ENCODE measurements at regions not wholly inside any gene's neighbourhood (a gene's known extent, or its start where the extent isn't known, plus 50 kb on each side); places are given as distances from the start of the nearest gene placed in this dataset.

DNA sequence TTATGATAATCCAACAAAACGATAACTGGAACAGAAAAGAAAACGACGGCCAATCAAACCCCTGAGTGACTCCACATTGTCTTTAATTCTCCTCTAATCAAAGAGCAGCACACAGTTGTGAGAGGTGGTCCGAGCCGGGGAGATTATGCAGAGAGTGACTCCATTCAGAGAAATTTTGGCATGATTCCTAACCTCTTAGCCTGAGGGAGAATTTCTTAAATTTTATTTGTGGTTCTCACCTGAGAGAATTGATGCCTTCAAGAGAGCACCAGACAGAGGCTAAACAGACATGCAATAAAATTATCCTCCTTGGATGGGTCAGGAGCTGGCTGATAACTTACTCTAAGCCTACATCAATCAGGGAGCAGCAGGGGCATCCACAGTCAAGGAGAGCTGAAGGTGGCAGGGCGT lies 310.0 kb upstream of the KLF12 start:
- no peak for DNase-seq (ENCODE audit: low read depth in 2 of 3, low spot score in 2 of 3)

DNA sequence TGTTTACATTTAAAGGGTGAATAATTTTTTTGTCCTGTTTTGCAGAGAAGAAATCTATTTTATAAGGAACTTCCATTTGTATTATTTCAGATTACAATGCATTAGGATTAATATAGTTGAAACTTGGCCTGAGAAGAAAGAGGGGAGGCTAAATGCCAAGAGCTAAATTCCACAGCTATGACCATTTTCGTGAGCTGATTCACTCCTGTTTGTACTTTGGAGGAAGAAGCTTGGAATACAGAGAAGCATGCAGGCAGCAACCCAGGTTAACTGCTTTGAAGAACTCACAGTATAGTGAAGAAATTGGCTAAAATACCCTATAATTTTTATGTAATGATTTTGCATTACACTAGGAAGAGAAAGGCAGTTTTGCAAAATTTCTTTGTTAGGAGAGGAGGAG lies 309.4 kb upstream of the KLF12 start:
- no peak for DNase-seq (ENCODE audit: low read depth in 2 of 3, low spot score in 2 of 3)

DNA sequence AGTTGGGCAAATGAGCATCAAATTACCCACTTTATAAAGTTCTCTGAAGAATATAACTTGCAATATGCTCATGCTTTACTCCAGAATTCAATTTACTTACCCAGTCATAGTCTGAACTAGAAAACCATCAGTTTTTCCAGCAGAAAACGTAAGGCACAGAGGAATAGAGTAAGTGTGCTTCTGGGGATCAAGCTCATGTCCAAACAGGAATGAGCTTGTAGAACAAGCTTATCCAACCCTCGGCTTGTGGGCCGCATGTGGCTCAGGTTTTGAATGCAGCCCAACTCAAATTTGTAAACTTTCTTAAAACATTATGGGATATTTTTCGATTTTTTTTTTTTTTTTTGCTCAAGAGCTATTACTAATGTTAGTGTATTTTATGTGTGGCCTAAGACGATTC lies 308.5 kb upstream of the KLF12 start:
- no peak for DNase-seq (ENCODE audit: low read depth in 2 of 3, low spot score in 2 of 3)

DNA sequence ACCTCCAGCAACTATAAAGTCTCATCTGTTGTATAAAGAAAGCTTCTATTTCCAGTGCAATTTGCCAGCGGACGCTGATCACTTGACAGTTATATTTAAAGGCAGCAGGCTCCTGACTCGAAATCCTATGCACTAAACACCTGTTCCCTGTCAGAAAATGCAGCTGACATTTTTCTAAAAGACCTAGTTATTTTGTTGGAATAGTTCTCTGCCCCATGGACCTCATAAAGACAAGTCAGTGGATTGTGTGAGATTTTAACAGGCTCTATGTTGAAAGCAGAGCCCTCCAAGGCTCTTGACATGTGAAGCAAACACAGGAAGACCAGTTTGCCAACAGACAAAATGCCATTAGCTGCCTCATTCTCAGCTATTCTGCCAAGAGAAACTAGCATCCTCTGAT lies 304.7 kb upstream of the KLF12 start:
- no peak for DNase-seq (ENCODE audit: low read depth in 2 of 3, low spot score in 2 of 3)

DNA sequence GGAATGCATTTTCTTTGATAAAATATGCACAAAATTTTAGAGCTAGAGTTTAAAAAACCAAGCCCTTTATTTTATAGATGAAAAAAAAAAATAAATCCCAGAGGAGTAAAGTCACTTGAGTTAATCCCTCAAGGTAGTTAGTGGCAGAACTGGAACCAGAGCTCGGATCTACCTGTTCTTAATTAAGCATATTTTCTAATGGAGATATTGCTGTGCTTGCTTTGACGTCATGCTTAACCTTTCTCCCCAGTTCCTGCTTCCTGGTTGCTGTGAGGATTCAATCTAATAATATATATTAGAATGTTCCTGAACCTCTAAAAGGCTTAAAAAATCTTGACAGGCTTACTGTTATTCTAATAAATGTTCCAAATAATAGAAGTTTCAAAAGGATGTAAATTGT lies 300.6 kb upstream of the KLF12 start:
- no peak for DNase-seq (ENCODE audit: low read depth in 2 of 3, low spot score in 2 of 3)

DNA sequence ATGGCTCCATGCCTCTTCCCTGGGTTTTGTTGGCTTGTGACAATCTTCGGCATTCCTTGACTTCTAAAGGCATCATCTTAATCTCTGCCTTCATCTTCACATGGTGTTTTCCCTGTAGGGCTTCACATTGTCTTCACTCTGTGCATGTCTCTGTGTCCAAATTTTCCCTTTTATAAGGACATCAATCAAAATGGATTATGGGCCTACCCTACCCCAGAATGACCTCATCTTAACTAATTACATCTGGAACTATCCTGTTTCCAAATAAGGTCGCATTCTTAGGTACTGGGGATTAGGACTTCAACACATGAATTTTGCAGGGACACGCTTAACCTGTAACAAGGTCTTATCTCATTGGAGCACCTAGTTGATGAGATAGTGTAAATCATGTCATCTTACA lies 290.3 kb upstream of the KLF12 start:
- DNase-seq (ENCODE audit: low read depth in 2 of 3, low spot score in 2 of 3), result no peak

DNA sequence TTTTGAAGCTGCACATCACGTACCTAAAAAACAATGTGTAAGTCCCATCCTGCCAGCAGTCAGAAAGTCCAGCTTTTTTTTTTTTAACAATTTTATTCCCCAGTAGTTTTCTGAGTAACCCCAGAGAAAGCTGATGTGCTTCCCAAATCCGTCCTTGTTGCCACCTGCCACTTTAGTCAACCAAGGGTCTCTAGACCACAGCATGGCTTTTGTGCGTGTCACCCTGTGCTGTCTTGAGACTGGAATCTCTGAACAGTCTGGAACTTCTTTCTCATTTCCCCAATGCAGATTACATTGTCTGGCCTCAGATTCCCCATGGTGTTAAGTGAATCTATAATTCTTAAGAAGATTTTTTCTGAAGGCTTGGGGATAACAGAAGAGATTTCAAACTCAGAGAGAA lies 289.2 kb upstream of the KLF12 start:
- DNase-seq (ENCODE audit: low read depth in 2 of 3, low spot score in 2 of 3), result no peak

DNA sequence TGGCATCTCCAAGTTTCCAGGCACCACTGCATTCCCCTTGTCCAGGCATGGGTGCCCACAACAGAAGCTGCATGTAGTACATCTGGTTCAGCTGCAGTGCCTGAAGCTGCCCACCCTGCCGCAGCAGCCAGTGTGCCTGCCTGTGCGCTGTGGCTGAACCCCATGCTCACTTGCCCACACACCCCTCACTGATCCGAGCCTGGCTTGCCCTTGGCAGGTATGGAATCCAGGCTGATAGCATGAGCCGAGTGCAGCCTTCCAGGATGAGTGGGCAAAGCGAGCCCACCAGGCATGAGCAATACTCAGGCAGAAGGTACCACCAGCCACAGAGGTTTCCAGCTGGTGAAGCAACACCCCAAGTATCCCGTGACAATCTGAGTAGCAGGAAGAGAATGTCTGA lies 280.3 kb upstream of the KLF12 start:
- DNase-seq (ENCODE audit: low read depth in 2 of 3, low spot score in 2 of 3), result no peak

DNA sequence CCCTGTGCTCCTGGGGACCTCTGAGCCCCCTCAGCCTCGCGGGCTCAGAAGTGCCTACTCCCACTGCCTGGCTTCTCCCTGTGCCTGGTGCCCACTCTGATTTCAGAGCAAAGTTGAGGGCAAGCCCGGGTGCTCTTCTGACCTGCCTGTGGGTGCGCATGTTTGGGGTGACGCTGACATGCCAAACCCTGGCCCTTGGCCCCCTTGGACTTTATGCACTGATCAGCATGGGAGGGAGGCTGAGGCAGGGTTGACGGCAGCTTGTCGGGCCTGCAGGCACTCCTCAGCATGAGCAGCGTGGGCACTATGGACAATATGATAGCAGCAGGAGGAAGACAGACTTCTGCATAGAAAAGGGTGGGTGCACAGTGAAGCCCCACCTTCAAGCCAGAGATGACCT lies 279.3 kb upstream of the KLF12 start:
- no peak for DNase-seq (ENCODE audit: low read depth in 2 of 3, low spot score in 2 of 3)

DNA sequence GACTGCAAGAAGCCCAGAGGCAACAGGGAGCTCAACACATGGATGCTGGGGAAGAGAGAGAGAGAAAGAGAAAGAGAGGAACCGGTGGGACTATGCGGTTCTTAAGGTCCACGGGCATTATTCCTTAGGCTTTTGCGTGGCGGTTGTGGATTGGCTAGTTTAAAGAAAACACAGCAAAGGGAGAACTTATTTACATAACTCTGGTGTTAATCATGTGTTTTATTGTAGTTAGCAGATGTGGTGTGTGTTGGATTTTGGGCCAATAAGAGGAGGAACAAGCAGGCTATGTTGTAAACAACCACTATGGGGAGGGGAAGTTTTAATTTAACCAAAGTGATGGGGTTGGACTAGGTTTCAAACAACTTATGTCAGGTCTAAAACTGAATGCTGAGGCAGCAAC lies 275.3 kb upstream of the KLF12 start:
- no peak for DNase-seq (ENCODE audit: low read depth in 2 of 3, low spot score in 2 of 3)

DNA sequence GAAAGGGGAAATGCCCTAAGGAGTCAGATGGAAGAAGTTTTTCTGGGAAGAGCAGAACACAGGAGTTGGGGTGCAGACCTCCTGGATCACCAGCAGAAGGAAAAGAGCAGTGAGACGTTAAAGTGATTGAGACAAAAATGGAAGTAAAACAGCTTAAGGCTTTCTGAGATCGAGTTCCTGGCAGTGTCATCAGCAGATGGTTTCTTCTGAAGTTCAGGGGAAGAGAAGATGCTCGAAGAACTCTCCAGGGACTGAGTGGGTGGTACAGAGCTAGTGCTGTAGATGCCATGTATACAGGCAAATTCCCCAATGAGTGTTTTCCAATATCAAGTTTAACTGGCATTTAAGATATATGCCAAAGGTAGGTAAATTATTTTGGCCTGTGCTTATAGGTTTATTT lies 272.2 kb upstream of the KLF12 start:
- no peak for DNase-seq (ENCODE audit: low read depth in 2 of 3, low spot score in 2 of 3)

DNA sequence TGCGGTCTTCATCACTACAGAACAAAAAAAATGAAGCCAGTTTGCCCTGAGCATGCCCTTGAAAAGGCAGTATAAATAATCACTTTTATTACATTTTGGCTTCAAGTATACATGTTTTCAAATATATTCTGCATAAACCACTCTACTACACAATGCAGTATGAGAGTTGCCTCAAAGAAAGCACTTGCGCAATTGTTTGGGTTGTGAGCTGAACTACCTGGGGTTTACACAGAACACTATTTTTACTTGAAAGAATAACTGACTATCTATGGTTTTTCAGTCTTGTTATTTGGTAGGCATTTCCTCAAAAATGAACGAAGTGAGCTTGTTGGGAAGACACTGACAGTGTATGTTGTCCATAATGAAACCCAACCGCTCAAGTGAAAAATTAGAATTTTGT lies 264.4 kb upstream of the KLF12 start:
- no peak for DNase-seq (ENCODE audit: low read depth in 2 of 3, low spot score in 2 of 3)

DNA sequence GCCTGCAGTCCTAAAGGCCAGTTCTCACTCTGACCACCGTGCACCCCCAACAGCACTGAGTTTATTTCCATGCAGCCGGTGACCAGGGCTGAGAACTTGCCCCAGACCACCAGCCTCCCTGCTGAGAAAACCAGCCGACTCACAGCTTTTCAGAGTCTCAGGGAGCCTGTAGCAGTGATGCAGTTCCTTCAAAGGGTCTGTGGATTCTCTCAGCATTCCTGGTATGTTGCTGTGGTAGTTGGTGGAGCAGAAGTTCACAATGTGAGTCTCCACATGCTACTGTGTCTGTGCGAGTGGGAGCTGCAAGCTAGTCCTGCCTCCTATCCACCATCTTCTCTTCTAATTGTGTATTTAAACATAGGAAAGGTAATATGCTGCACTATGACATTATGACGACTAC lies 254.9 kb upstream of the KLF12 start:
- DNase-seq (ENCODE audit: low read depth in 2 of 3, low spot score in 2 of 3), result no peak

DNA sequence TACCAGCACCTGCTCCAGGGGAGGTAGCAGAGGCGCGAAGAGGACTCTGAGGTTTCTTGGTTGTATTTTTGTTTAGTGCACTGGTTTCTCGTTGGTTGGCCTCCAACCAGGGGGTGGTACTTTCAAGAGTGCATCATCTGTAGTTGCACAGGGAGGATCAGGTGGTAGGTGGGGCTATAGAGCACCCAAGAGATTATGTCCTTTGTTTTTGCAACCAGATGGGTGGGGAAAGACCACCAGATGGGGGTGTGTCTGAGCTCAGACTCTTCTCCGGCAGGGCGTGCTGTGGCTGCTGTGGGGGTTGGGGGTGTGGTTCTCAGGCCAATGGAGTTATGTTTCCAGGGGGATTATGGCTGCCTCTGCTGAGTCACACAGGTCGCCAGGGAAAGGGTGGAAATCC lies 254.4 kb upstream of the KLF12 start:
- DNase-seq (ENCODE audit: low read depth in 2 of 3, low spot score in 2 of 3), result no peak

DNA sequence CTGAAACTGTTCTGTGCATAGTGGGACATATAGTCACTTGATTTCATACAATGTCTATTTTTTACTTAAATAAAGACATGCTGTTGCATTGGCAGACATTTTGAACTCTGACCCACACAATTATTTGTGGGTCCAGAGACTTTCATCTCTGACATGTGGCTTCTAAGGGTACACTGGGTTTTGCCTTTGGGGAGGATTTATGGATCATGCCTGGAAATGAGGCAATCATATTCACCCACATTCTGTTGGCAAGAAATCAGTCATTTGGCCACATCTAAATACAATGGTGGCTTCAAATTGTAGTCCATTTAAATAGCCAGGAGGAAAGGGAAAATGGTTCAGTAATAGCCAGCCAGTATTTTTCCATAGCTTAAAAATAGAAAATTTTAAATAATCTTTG lies 238.3 kb upstream of the KLF12 start:
- no peak for DNase-seq (ENCODE audit: low read depth in 2 of 3, low spot score in 2 of 3)

DNA sequence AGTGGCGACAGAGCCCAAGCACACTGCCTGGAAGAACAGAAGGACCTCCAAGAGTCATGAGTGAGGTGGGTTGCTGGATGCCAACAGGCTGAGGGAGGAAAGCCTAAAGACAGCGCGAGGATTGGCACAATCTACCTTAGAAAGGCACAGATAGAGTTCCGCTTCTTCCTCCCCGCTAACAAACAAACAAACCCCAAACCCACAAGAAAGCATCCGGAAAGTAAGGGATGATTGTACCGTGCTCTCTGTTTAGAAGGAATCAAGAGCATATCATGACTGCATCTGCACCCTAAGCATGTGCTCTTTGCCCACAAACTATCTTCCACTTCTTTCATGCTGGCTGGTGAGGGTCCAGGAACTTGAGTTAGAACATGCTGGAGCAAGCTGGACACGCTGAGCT lies 233.0 kb upstream of the KLF12 start:
- DNase-seq (ENCODE audit: low read depth in 2 of 3, low spot score in 2 of 3), result no peak

DNA sequence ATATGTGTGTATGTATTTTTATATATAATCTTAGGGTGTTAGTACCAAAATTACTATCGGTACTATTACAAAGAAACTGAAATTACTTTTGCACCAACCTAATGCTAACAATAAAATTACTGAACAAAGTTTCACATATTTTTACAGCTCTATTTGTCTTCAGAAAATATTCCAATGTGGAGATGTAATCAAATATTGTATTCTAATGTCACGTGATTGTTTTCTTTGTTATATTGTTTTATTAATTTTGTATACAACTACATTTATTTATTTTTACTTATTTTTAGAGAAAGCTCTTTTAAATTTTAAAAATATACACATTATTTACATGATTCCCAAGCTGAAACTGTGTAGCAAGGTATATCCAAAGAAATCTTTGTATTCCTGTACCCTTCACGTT lies 227.1 kb upstream of the KLF12 start:
- DNase-seq (ENCODE audit: low read depth in 2 of 3, low spot score in 2 of 3), result no peak

DNA sequence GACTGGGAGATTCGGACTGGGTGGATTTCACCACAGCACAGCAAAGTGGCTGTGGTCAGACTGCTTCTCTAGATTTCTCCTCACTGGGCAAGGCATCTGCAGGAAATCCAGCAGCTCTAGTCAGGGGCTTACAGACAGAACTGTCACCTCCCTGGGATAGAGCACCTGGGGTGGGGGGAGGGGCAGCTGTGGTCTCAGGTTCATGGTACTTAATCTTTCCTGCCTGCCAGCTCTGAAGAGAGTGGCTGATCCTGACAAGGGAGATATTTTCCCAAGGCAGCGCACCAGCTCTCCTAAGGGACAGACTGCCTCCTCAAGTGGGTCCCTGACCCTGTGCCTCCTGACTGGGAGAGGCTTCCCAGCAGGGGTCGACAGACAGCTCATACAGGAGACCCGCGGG lies 212.8 kb upstream of the KLF12 start:
- DNase-seq (ENCODE audit: low read depth in 2 of 3, low spot score in 2 of 3), result no peak

DNA sequence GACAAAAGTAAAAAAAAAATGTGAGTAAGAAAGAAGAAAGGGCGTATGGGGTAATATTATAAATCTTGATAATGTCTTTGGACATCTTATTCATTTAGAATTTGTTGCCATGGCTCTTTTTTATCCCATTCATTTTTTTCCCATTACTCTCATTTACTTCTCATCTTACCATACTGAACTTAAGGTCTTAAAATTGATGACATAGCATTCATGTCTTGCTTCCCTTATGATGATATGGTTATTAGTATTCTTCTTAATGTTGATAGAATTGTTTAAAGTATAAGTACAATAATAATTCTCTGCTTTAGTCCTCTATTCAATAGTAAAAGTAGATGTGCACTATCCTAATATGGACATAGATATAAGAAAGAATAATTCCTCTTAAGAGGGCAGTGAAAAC lies 204.1 kb upstream of the KLF12 start:
- no peak for DNase-seq (ENCODE audit: low read depth in 2 of 3, low spot score in 2 of 3)

DNA sequence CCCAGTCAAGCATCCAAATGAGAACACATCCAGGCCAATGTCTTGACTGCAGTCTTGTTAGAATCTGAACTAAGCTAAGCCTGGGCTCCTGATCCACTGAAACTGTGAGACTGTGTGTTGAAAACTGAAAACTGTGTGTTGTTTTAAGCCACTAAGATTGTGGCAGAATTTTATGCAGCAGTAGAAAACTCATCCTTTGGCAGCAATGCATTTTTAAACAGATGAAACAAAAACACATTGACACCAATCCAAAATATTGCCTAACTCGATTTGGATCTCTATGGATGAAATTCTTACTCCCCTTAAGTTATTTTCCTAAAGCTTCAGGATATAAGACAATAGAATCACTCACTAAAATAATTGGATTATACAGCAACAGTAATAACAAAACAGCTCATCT lies 202.3 kb upstream of the KLF12 start:
- no peak for DNase-seq (ENCODE audit: low read depth in 2 of 3, low spot score in 2 of 3)

DNA sequence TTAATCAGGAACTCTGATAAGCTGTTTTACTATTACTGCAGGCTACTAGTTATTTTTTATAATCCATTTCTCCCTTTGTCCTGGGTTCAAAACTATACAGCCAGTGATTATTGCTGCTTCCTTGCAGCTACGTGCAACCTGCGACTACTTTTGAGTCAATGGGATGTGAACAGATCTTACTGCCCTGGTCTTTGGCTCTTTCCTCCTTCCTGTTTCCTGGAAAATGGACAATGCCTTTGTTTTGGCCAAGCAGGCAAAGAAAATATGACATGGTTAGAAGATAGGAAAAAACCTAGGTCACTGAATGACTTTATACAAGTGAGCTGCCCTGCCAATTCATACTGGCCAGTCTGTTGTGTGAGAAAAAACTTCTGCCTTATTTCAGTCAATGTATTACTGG lies 201.2 kb upstream of the KLF12 start:
- DNase-seq (ENCODE audit: low read depth in 2 of 3, low spot score in 2 of 3), result no peak

DNA sequence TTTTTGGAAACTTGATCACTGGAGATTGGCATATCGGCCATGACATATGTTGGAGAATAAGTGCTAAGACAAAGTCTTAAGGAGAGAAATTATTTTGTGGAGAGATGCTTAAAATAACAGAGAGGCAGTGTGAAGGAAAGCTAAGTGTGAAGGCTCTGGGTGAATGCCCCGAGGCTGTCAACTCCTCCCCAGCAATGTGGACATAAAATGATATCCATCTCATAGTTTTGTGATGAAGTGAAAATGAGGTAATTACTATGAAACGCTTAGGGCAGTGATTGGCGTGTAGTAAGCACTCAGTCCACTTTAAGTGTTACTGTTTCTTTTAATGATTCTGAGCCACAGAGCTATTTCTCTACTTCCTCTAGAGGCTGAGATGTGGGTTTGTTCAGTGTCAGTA lies 195.8 kb upstream of the KLF12 start:
- no peak for DNase-seq (ENCODE audit: low read depth in 2 of 3, low spot score in 2 of 3)

DNA sequence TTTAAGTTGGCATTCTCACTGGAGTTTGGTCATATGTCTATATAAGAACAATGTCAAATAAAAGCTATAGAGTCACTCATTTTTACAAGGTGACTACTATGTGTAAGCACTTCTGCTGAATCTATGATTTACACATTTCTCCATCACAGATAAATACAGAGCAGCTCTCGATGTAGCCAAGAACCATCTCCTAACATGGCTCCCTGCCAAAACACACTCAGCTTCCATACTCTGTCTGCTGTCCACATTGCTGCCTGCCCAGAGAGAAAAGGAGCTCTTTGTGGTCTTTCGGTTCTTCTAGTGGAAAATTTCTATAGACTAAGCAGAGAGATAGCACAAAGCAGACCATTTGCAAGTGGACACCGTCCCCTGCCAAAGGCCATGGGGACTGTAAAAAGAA lies 190.9 kb upstream of the KLF12 start:
- no peak for DNase-seq (ENCODE audit: low read depth in 2 of 3, low spot score in 2 of 3)

DNA sequence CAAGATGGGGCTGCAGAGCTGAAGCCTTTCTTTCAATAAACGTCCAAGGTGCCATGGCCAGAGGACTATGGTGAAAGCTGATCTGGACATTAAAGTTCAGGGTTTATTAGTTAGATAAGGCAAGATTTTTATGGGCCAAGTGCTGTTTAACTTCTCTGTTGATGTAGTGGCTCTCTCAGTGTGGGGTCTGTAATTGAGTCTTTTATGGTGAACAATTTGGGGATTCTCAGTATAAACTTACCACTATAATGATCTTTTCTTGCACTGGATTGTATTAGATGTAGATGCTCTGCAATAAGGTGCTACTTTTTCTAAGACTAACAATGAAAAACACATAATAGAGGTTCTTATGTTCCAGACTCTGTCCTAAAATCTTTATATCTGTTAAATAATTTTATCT lies 190.1 kb upstream of the KLF12 start:
- no peak for DNase-seq (ENCODE audit: low read depth in 2 of 3, low spot score in 2 of 3)

DNA sequence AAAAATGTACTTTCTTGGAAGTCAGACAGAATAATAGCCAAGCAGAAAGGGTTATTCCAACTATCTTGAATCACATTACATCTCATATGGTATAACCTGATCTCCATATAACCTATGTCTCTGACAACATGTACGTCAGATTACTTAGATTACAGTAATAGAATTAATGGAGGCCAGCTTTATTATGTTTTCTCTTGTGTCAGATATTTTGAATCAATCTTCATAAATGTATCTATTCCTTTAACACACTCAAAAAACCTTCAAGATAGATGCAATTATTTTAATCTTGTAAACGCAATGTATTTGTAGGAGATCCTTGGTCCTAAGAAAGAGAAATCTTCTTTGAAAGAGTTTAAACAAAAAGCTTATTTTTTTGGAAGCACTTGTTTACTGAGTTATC lies 188.4 kb upstream of the KLF12 start:
- no peak for DNase-seq (ENCODE audit: low read depth in 2 of 3, low spot score in 2 of 3)

Data from activated CD8-positive, alpha-beta memory T cell treated with anti-CD3 and anti-CD28 coated beads for 48 hours (primary cell).